ENCODE measurements at regions not wholly inside any gene's neighbourhood (a gene's known extent, or its start where the extent isn't known, plus 50 kb on each side); places are given as distances from the start of the nearest gene placed in this dataset.
A peak's percentile ranks its signal among the peaks of the same experiment; 100 is the strongest.
"Not testable (repeated sequence)": the region's sequence is repeated elsewhere in the genome, so short reads cannot be mapped to it uniquely, and the experiment has no call there.

GRCh38 chrY:12305456-12305855 lies 395.6 kb upstream of the USP9Y start:
- 41 to 64% (median 53%) methylated on average over 4 of the region's 4 CpGs; no CpG with 5 or more reads in 2 of the 5 donors for WGBS, 5 donors
- intact Hi-C loops (cut with DNase I; ENCODE audit: low total_unique reads): no loop called here
- no peak for DNase-seq
- Histone ChIP-seq H3K4me1 (peaks cover 0 to 6% (median 0%) of the 10 kb centered on the region in 4 donors), H3K27me3 (no peaks in the 10 kb centered on the region), H3K4me3 (no peak overlapping the region), H3K9me3 (no peaks in the 10 kb centered on the region), H3K36me3 (no peaks in the 10 kb centered on the region), H3K27ac (no peak overlapping the region)
- TF ChIP-seq CTCF (IDR thresholded peaks at IDR 0.05): no peak
- no peak for TF ChIP-seq POLR2AphosphoS5 (IDR thresholded peaks at IDR 0.05)
- no peak for TF ChIP-seq EP300 (IDR thresholded peaks at IDR 0.05)
- TF ChIP-seq POLR2A (IDR thresholded peaks at IDR 0.05): no peak

GRCh38 chrY:12309212-12309611 lies 391.8 kb upstream of the USP9Y start:
- H3K27ac ChIP-seq: no peak overlapping the region
- WGBS, 5 donors: 7 to 19% (median 13%) methylated on average over 10 of the region's 10 CpGs; no CpG with 5 or more reads in 2 of the 5 donors
- no peak for TF ChIP-seq EP300 (IDR thresholded peaks at IDR 0.05)
- TF ChIP-seq CTCF (IDR thresholded peaks at IDR 0.05): peak in 2 of 7 experiments; percentile 40 to 43
- TF ChIP-seq POLR2AphosphoS5 (IDR thresholded peaks at IDR 0.05): peak in 1 of 3 donors; percentile 25
- no peaks in the 10 kb centered on the region for H3K27me3 ChIP-seq
- no peaks in the 10 kb centered on the region for H3K36me3 ChIP-seq
- intact Hi-C loops (cut with DNase I; ENCODE audit: low total_unique reads): no loop called here
- H3K4me1 ChIP-seq: no peaks in the 10 kb centered on the region
- no peak for DNase-seq
- no peaks in the 10 kb centered on the region for H3K9me3 ChIP-seq
- H3K4me3 ChIP-seq: no peak overlapping the region

- H3K36me3 ChIP-seq: no peaks in the 10 kb centered on the region
- no peaks in the 10 kb centered on the region for H3K9me3 ChIP-seq
- no peak overlapping the region for H3K27ac ChIP-seq
- TF ChIP-seq POLR2AphosphoS5 (IDR thresholded peaks at IDR 0.05) (no peak), POLR2A (IDR thresholded peaks at IDR 0.05) (no peak), CTCF (IDR thresholded peaks at IDR 0.05) (no peak), EP300 (IDR thresholded peaks at IDR 0.05) (no peak)
- no peak for DNase-seq
- no peak overlapping the region for H3K4me3 ChIP-seq
- H3K4me1 ChIP-seq: no peaks in the 10 kb centered on the region
- H3K27me3 ChIP-seq: no peaks in the 10 kb centered on the region
- WGBS, 5 donors: 90 to 98% (median 93%) methylated on average over 5 of the region's 5 CpGs; no CpG with 5 or more reads in 2 of the 5 donors
- intact Hi-C loops (cut with DNase I; ENCODE audit: low total_unique reads): no loop called here
These were observed 390.2 kb upstream of the USP9Y start for GRCh38 chrY:12310832-12311231.

GRCh38 chrY:12327751-12328150 lies 373.3 kb upstream of the USP9Y start:
- Histone ChIP-seq H3K27ac (no peak overlapping the region), H3K9me3 (no peaks in the 10 kb centered on the region), H3K36me3 (no peaks in the 10 kb centered on the region), H3K27me3 (no peaks in the 10 kb centered on the region), H3K4me3 (no peak overlapping the region), H3K4me1 (no peaks in the 10 kb centered on the region)
- intact Hi-C loops (cut with DNase I; ENCODE audit: low total_unique reads): no loop called here
- DNase-seq: no peak
- TF ChIP-seq CTCF (IDR thresholded peaks at IDR 0.05) (no peak), POLR2A (IDR thresholded peaks at IDR 0.05) (no peak), POLR2AphosphoS5 (IDR thresholded peaks at IDR 0.05) (no peak), EP300 (IDR thresholded peaks at IDR 0.05) (no peak)
- 78 to 85% (median 80%) methylated on average over 7 of the region's 7 CpGs; no CpG with 5 or more reads in 2 of the 5 donors for WGBS, 5 donors

GRCh38 chrY:12331917-12332316 lies 369.1 kb upstream of the USP9Y start:
- H3K27ac ChIP-seq; DNase-seq; H3K9me3 ChIP-seq; H3K36me3 ChIP-seq; H3K27me3 ChIP-seq; H3K4me3 ChIP-seq; intact Hi-C loops (cut with DNase I; ENCODE audit: low total_unique reads); H3K4me1 ChIP-seq: not testable (repeated sequence)
- 83 to 90% (median 86%) methylated on average over 3 to 7 of the region's 10 CpGs; no CpG with 5 or more reads in 2 of the 5 donors for WGBS, 5 donors

Measured in stomach (tissue), 8 donors.